Fibroblast of gingiva (primary cell): ENCODE measurements at regions not wholly inside any gene's neighbourhood (a gene's known extent, or its start where the extent isn't known, plus 50 kb on each side); places are given as distances from the start of the nearest gene placed in this dataset.
"Not testable (repeated sequence)": the region's sequence is repeated elsewhere in the genome, so short reads cannot be mapped to it uniquely, and the experiment has no call there.

ENCODE experiments used
- DNase-seq: peaks from one replicate; pipeline ENCODE4 v3.0.0-alpha.2; 2011; ENCODE audit warnings: low read depth

DNA sequence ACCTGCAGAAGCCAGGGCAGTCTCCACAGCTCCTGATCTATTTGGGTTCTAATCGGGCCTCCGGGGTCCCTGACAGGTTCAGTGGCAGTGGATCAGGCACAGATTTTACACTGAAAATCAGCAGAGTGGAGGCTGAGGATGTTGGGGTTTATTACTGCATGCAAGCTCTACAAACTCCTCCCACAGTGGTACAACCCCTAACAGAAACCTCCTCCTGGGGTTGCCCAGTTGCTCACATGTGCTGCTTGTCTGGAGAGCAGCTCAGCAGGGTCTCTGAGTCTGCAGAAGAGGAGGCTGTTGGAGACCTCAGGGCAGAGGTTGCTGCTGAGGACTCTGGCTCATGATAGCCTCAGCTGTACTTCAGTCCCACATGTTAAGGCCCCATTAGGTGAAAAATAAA, 1269.1 kb downstream of the RPIA start:
- not testable (repeated sequence) for DNase-seq

DNA sequence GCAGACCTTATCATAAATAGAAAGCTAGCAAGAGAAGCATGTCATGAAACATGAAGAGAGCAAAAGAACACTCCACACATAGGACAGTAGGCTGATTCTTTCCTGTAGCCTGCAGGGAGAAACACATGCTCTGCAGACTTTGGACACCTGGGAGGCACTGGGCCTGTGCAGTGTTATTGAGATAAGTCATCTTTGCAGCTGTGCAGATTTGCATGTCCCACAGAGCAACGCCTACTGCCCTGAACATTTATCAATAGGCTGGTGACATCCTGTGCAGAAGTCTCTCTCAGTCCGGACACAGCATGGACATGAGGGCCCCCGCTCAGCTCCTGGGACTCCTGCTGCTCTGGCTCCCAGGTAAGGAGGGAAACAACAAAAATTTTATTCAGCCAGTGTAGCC, 1277.1 kb downstream of the RPIA start:
- DNase-seq = not testable (repeated sequence)

DNA sequence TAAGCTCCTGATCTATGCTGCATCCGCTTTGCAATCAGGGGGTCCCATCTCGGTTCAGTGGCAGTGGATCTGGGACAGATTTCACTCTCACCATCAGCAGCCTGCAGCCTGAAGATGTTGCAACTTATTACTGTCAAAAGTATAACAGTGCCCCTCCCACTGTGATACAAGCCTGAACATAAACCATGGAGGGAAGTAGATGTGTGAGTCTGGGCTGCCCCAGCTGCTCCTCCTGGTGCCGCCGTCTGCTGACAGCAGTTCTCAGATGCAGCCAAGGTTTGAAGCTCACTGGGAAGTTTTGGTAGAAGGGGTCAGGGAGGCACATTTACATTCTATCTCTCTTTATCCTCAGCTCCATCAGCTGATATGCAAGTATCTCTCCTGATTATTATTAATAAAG, 1277.7 kb downstream of the RPIA start:
- not testable (repeated sequence) for DNase-seq

DNA sequence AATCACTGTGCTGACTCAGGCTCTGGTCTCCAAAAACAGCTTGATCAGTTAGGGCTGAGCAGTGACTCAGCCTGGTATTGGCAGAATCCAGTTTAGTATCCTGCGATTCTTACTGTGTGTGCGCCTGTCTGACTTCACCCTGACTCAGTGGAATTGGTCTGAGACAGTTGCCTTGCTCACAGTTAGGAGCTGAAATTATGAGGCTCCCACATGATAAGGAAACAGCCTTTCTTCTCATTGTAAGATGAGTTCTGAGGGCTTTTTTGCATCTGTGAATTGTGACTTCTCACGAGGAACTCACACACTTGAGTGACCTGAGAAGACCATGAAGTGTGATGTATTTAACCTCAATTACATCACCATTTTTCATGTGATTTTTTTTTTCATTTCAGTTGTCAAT, 1282.4 kb downstream of the RPIA start:
- DNase-seq = peak; percentile 54

DNA sequence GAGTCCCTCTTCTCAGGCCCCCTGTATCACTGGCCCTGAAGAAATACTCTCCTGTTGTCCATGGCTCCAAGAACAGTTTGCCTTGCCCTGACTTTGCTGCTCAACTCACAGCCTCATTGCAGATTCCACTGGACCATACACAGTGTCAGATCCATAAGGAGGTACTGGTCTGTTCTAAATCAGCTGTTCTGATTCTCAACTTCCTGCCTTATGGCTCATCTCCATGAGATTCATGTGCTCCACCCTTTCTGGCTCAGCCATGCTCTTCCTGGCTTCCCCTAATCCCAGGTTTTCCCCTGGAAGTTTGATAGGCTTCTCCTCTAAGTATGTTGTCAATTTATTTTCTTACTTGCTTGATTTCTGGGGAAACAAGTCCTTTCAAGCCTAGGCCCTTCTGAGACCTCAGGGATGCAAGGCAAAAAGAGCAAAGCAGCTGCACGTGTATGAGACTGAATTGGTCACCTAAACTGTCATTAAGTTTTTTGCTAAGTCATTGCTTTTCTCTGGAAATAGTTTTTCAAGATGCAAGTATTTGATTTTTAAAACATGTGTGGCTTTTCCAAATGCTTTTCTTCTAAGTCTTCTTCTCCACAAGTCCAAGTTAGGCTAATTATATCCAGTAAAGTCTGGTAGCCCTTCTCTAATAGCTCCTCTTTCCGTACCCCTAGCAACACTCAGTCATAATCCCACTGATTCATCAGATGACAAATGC, 1288.5 kb downstream of the RPIA start:
- DNase-seq = not testable (repeated sequence)

DNA sequence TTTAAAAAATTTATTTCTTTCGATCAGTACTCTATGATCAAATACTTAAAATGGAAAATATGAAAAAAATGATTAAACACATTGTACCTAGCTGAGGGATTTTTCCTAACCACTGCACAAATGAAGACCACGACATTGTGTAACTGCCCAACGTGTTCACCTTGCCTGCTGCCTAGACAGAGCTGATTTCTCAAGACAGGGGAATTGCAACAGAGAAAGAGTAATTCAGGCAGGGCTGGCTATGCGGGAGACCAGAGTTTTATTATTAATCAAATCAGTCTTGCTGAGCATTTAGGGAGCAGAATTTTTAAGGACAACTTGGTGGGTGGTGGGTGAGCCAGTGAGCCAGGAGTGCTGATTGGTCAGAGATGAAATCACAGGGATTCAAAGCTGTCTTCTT, 1290.8 kb downstream of the RPIA start:
- DNase-seq = not testable (repeated sequence)

DNA sequence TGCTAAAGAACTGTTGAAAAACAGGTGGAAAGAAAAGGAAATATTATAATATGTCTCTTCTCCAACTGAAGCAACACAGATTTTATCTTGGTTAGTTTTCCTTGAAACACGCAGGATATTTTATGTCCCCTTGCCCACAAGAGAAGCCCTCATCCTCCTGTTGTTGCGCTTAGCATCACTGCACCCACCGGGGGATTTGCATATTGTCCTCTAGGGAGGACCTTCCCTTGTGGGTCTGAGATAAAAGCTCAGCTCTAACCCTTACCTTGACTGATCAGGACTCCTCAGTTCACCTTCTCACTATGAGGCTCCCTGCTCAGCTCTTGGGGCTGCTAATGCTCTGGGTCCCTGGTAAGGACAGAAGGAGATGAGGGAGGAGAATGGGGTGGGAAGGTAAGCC, 1294.2 kb downstream of the RPIA start:
- not testable (repeated sequence) for DNase-seq

DNA sequence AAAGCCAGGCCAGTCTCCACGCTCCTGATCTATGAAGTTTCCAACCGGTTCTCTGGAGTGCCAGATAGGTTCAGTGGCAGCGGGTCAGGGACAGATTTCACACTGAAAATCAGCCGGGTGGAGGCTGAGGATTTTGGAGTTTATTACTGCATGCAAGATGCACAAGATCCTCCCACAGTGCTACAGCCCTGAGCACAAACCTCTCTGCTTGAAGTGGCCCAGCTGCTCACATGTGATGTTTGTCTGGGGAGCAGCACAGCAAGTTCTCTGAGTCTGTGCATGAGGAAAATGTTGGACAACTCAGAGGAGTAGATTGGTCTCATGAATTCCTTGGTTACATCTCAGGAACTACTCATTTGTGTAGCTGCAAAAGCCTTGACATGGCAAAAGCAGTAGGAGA, 1295.1 kb downstream of the RPIA start:
- DNase-seq = not testable (repeated sequence)

DNA sequence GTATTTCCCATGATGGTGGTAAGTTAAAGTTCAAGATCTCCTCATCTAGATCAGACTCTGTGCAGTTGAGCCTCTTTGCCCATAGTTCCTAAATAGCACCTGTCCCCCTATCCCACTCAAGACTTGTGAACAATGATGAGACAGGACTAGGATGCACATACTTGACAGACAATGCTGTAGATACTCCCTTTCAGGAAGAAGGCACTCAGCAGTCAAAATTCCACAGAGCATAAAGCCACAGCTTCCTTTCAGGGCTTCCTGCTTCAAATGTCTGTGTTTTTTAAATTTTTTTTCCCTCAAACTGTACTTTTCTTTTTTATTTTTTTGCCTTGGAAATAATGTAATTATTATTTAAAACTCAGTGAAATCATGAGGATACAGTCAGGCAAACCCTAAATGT, 1305.3 kb downstream of the RPIA start:
- not testable (repeated sequence) for DNase-seq

DNA sequence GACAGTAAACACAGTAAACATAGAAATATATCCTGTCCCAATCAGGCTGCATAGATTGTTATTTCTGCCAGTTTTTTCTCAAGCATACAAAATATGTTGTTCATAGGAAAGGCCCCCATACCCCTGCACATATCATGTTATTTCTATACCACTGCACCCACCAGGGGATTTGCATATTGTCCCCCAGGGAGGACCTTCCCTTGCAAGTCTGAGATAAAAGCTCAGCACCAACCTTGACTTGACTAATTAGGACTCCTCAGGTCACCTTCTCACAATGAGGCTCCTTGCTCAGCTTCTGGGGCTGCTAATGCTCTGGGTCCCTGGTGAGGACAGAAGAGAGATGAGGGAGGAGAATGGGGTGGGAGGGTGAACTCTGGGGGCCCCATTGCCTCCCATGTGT, 1313.1 kb downstream of the RPIA start:
- not testable (repeated sequence) for DNase-seq

DNA sequence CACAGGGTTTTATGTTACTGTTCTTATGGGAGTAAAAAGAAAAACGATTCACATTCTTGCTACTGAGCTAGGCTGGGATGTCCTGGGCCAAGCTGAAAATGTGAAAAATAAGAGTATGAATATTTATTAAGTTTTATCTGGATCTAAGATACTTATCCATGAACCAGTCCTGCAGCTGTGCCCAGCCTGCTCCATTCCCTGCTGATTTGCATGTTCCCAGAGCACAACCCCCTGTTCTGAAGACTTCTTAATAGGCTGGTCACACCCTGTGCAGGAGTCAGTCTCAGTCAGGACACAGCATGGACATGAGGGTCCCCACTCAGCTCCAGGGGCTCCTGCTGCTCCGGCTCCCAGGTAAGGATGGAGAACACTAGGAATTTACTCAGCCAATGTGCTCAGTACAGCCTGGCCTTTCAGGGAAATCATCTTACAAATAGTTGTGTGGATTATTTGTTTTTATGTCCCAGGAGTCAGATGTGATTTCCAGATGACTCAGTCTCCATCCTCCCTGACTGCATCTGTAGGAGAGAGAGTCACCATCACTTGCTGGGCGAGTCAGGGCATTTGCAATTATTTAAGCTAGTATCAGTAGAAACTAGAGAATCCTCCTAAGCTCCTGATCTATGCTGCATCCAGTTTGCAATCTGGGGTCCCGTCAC, 1319.1 kb downstream of the RPIA start:
- DNase-seq = not testable (repeated sequence)

DNA sequence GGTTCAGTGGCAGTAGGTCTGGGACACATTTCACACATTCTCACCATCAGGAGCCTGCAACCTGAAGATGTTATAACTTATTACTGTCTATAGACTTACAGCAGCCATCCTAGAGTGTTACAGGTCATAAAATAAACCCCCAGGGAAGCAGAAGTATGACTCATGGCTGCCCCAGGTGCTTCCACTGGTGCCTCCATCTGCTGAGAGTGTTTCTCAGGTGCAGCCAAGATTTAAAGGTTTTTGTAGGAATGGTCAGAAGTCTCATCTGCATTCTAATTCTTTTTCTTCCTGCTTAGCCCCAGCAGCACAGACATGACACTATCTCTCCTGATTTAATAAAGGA, 1319.6 kb downstream of the RPIA start:
- DNase-seq = not testable (repeated sequence)

DNA sequence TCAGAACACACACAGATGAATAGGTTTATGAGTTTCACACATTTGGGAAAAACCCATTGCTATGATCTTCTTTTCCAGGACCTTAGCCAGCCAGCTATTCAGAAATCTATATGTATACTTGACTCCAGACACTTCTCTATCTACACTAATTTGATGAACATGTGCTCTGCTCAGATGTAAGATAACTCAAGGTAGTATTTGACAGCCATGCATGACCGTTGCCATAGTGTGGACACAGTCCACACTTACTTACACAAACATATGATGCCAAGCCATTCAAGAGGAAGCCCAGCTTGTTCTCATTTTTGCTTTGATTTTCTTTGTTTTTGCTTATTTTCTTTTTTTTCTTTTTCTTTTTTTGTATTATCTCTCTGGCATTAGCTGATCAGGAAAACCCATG, 1328.4 kb downstream of the RPIA start:
- not testable (repeated sequence) for DNase-seq

DNA sequence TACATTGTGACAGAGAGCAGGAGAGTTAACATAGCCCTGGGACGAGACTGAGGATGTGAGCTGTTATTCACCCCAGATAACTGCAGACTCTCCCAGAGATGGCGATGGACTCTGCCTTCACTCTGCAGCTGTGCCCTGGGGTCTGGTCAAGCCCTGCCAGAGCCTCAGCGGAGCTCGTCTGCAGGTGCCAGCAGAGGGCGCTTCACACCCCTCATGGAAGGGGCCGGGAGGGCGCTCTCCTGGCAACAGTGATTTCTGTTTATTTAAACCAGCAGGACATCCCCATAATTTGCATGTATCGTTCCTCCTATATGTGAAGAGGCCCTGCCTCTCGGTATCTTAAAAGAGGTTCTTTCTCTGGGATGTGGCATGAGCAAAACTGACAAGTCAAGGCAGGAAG, 1329.8 kb downstream of the RPIA start:
- not testable (repeated sequence) for DNase-seq

DNA sequence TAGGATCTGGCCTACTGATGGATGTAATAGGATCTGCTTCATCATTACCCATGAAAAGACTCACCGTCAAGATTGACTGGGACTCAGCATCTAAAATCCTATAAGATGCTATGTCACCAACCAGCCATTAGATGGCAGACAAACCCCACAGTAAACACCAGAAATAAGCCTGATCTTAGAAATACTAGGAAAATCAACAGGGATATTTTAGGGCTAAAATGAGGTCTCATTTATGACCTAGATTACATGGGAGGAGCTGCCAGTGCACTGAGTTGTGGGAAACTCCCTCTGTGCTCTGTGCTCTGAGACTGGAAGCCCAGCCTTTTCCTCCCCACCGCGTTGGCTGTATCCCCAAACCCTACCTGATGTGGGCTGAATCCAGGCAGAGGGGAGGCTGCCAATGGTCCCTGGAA, 1335.8 kb downstream of the RPIA start:
- DNase-seq = not testable (repeated sequence)

DNA sequence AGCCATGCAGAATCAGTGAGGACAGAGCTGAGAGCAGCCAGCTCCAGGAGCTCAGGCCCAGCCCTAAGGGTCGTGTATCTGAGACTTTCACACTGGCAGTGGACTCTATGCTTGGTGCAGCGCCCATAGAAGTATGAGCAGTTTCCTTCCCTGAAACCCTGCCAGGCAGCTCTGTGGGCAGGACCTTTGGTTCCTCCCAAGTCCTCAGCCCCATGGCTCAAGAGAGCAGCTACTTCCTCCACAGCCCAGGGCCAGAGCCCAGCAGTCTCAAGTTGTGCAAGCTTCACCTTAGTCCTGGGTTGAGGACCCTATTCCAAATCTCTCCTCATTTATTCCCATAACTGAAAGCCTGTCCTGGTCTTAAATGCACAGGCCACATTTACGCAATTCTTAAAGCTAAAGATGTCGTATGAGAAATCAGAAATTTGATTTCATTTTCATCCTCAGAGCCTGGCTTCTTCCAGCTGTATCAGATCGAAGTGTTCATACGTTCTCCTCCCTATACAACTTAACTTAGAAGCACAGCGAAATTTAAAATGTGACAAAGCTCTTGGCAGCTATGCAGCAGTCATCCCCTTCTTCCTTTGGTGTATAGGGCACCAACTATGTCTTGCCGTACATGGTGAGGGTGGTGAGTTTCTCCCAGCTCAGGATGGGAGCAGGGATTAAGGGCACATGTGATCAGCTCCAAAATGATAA, 1337.1 kb downstream of the RPIA start:
- not testable (repeated sequence) for DNase-seq

DNA sequence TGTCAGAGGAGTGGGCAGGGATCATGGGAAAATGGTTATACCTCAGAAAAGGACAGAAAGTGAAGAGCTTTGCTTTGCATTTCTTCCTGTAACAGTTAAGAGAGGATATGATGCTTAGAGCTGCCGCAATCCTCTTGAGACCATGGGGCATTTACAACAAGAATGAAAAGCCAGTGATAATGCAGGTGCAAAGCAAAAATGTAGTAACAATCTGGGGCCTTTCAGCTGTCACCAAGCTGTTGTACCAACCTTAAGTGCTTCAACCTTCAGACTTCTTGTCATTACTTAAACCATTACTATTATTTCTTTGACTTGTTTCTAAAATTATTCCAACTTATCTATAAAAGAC, 1337.6 kb downstream of the RPIA start:
- not testable (repeated sequence) for DNase-seq

DNA sequence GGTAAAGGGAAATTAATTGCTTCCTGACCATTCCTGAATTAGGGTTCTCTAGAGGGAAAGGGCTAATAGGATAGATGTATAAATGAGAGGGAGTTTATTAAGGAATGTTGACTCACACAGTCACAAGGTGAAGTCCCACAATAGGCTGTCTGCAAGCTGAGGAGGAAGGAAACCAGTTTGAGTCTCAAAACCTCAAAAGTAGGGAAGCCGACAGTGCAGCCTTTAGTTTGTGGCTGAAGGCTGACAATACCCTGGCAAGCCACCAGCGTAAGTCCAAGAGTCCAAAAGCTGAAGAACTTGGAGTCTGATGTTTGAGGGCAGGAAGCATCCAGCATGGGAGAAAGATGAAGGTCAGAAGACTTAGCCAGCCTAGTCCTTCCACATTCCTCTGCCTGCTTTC, 1340.8 kb downstream of the RPIA start:
- DNase-seq = not testable (repeated sequence)

DNA sequence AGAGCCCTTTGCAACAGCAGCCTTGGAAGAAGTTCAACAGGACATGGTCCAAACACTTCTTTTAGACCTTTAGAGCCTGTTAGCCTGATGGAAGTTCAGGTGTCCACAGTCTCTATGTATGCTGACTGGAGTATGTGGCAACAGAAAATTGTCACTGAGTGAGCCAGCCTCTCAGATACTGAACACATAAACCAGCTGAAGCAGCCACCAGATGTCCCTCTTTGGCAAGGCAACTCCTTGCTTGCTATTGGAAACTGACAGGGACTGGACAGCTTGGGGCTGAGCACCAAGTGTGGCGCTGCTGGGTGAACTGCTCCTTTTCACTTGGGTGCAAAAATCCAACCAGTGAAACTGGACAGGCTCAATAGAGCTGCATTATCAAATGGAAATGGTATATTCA, 1344.9 kb downstream of the RPIA start:
- not testable (repeated sequence) for DNase-seq

DNA sequence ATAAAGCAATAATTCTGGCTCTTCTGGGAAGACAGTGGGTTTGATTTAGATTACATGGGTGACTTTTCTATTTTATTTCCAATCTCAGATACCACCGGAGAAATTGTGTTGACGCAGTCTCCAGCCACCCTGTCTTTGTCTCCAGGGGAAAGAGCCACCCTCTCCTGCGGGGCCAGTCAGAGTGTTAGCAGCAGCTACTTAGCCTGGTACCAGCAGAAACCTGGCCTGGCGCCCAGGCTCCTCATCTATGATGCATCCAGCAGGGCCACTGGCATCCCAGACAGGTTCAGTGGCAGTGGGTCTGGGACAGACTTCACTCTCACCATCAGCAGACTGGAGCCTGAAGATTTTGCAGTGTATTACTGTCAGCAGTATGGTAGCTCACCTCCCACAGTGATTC, 1347.6 kb downstream of the RPIA start:
- DNase-seq = not testable (repeated sequence)

DNA sequence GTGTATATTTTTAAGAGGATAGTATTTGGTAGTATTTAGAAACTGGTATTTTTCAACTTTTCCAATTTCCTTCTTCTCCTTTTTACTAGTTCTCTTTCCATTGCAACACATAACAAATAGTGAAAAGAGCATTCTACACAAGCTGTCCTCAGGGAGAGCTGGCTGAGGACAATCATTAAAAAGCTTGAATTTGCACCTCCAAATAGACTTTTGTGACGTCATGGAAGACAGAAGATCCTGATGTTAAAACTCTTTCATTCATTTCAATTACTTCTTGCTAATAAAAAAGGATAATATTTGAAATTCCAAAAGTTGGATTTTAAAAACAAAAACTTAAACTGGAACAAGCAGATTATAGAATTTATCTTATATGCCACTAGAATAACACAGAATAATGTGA, 1356.3 kb downstream of the RPIA start:
- DNase-seq = not testable (repeated sequence)

DNA sequence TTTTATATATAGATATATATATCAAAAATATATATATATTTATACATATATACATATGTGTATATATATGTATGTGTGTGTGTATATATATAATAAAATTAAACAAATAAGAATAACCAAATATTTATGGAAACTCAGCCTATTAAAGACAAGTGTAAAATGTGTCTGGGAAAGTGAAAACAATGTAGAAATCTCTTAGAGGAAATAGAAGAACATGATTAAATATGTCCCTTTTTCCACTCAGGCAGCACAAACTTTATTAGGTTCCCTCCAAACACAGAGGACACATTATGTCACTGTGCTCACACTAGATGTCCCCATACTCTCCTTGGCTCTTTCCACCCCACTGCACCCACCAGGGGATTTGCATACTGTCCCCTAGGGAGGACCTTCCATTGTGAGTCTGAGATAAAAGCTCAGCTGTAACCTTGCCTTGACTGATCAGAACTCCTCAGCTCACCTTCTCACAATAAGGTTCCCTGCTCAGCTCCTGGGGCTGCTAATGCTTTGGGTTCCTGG, 1360.7 kb downstream of the RPIA start:
- not testable (repeated sequence) for DNase-seq

DNA sequence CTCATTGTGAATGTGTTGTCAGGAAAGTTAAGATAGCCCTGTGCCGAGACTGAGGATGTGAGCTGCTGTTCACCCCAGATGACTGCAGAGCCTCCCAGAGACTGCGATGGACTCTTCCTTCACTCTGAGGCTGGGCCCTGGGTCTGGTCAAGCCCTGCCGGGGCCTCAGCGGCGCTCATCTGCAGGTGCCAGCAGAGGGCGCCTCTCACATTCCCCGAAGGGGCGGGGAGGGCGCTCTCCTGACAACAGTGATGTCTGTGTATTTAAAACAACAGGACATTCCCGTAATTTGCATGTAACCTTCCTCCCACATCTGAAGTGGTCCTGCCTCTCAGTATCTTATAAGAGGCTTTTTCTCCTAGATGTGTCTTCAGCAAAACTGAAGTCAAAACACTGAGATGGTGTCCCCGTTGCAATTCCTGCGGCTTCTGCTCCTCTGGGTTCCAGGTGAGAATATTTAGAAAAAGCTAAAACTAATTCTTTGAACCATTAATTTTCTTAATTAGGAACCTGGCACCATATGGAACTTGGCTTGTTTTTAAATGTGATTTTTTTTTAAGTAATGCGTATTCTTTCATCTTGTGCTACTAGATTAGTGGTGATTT, 1377.9 kb downstream of the RPIA start:
- no peak for DNase-seq
